ENCODE measurements at regions not wholly inside any gene's neighbourhood (a gene's known extent, or its start where the extent isn't known, plus 50 kb on each side); places are given as distances from the start of the nearest gene placed in this dataset.

GRCh38 chr5:121018004-121018403, 553.9 kb downstream of the PRR16 start:
- TF ChIP-seq GATA2 (IDR thresholded peaks at IDR 0.05; ENCODE audit: low read depth, low read length) (no peak), GATA3 (IDR thresholded peaks at IDR 0.05; ENCODE audit: low read depth, low read length) (no peak)

Data from SH-SY5Y (cell line).